HCT116 (cell line): ENCODE measurements at regions not wholly inside any gene's neighbourhood (a gene's known extent, or its start where the extent isn't known, plus 50 kb on each side); places are given as distances from the start of the nearest gene placed in this dataset.

Source experiments
- ATAC-seq: fragments of 200-7000 bp; cut with Tn5 transposase; 2 replicates; pipeline ENCODE4 v1.9.1; 2020; ENCODE audit warnings: mild to moderate bottlenecking, moderate library complexity
- BruUV-seq: library from RNA; stranded (reverse); fragments of 400-500 nt; replicated peaks from 2 replicates; lab custom pipeline; 2021; lab: Mats Ljungman, UMichigan
- CTCF ChIA-PET: fragments of 300-600 bp; sonication (Branson Sonifier 250); formaldehyde crosslinking; loops from one replicate; lab custom pipeline; 2021; ENCODE audit warnings: antibody characterized with exemption; lab: Charles Lee
- POLR2A ChIA-PET: fragments of 300-600, 350-600 bp; sonication (Branson Sonifier 250); formaldehyde crosslinking; loops from one replicate; lab custom pipeline; 2021; ENCODE audit warnings: antibody characterized with exemption; lab: Charles Lee
- RAD21 ChIA-PET, 2 experiments: fragments of 300-600 bp; sonication (Branson Sonifier 250); formaldehyde crosslinking; loops; one replicate each; lab custom pipeline; 2023; ENCODE audit warnings: low total read pairs in 2 of 2; ENCODE audit not compliant: uncharacterized antibody in 2 of 2, unreplicated experiment in 2 of 2, low non-redundant PET in 1 of 2; lab: Charles Lee
- DNase-seq: peaks from one replicate; pipeline ENCODE4 v3.0.0-alpha.2; 2010; ENCODE audit warnings: low read depth, low spot score
- H2AFZ ChIP-seq: fragments of 200-600 bp; shearing (Covaris generic), sonication (generic); 2 replicates; pipeline ENCODE4 v1.6.1; 2017; ENCODE audit warnings: low read depth, mixed run types, mixed read lengths, antibody characterized with exemption, low read length; ENCODE audit not compliant: poor library complexity, severe bottlenecking
- H3K27ac ChIP-seq: 2 replicates; pipeline ENCODE4 v1.5.1; 2012; ENCODE audit warnings: low read depth, low read length
- H3K27me3 ChIP-seq: fragments of 200-600 bp; sonication (generic); 2 replicates; pipeline ENCODE4 v1.6.1; 2016; ENCODE audit warnings: mixed run types, low read length, mixed read lengths; ENCODE audit not compliant: insufficient read depth
- H3K36me3 ChIP-seq, 2 experiments: fragments of 200-500 bp in 1 of 2; fragments of 200-600 bp in 1 of 2; sonication (Bioruptor generic) in 1 of 2; sonication (generic) in 1 of 2; 2 replicates each; pipeline versions ENCODE4 v1.5.1 to v1.6.1; 2014 to 2016; ENCODE audit warnings: low read length in 2 of 2, inconsistent platforms in 1 of 2, mixed read lengths in 1 of 2, mixed run types in 1 of 2; ENCODE audit not compliant: insufficient read depth in 2 of 2, control insufficient read depth in 1 of 2
- H3K4me1 ChIP-seq, 2 experiments: fragments of 200-600 bp in 1 of 2; sonication (generic) in 1 of 2; 2 replicates each; pipeline versions ENCODE4 v1.5.1 to v1.6.1; 2012 to 2017; ENCODE audit warnings: low read length in 2 of 2, inconsistent platforms in 1 of 2, mild to moderate bottlenecking in 1 of 2, mixed read lengths in 1 of 2, mixed run types in 1 of 2, moderate library complexity in 1 of 2; ENCODE audit not compliant: insufficient read depth in 2 of 2, control insufficient read depth in 1 of 2
- H3K4me2 ChIP-seq: fragments of 200-600 bp; sonication (generic); 2 replicates; pipeline ENCODE4 v1.6.1; 2017; ENCODE audit warnings: mixed run types, low read length, mixed read lengths
- H3K4me3 ChIP-seq, 2 experiments: fragments of 200-600 bp in 1 of 2; sonication (generic) in 1 of 2; replicated peaks in 1 of 2; 2 replicates each; pipeline ENCODE4 v1.5.1; 2011 to 2016; ENCODE audit warnings: low read length in 2 of 2, control low read depth in 1 of 2, low read depth in 1 of 2, mild to moderate bottlenecking in 1 of 2, mixed read lengths in 1 of 2, mixed run types in 1 of 2
- H3K79me2 ChIP-seq: fragments of 200-600 bp; sonication (generic); 2 replicates; pipeline ENCODE4 v1.6.1; 2017; ENCODE audit warnings: mild to moderate bottlenecking, mixed run types, low read length, moderate library complexity, mixed read lengths; ENCODE audit not compliant: insufficient read depth
- H3K9ac ChIP-seq: fragments of 200-600 bp; sonication (generic); 2 replicates; pipeline ENCODE4 v1.6.1; 2016; ENCODE audit warnings: low read length, mixed read lengths
- H3K9me2 ChIP-seq: fragments of 200-600 bp; sonication (generic), shearing (Covaris generic); 2 replicates; pipeline ENCODE4 v1.6.1; 2017; ENCODE audit warnings: mixed run types, mild to moderate bottlenecking, moderate library complexity; ENCODE audit not compliant: insufficient read depth
- H3K9me3 ChIP-seq, 2 experiments: fragments of 200-500 bp in 1 of 2; fragments of 200-600 bp in 1 of 2; sonication (Bioruptor generic) in 1 of 2; sonication (generic) in 1 of 2; 2 replicates each; pipeline ENCODE4 v1.6.1; 2014 to 2017; ENCODE audit warnings: low read length in 2 of 2, mixed read lengths in 2 of 2, inconsistent platforms in 1 of 2, low read depth in 1 of 2, mild to moderate bottlenecking in 1 of 2, mixed run types in 1 of 2, moderate library complexity in 1 of 2; ENCODE audit not compliant: control insufficient read depth in 1 of 2, insufficient read depth in 1 of 2
- H4K20me1 ChIP-seq: fragments of 200-600 bp; sonication (generic), shearing (Covaris generic); 2 replicates; pipeline ENCODE4 v1.6.1; 2017; ENCODE audit warnings: mixed run types, mild to moderate bottlenecking, moderate library complexity; ENCODE audit not compliant: insufficient read depth
- CEBPB ChIP-seq: IDR thresholded peaks from 2 replicates; pipeline ENCODE4 v1.6.1; 2012; ENCODE audit warnings: low read depth
- EGR1 ChIP-seq: IDR thresholded peaks from 2 replicates; pipeline ENCODE4 v1.6.1; 2012; ENCODE audit warnings: low read depth
- EZH2phosphoT487 ChIP-seq: fragments of 200-600 bp; IDR thresholded peaks from 2 replicates; pipeline ENCODE4 v1.6.1; 2018; ENCODE audit warnings: antibody characterized with exemption, borderline replicate concordance
- FOSL1 ChIP-seq: IDR thresholded peaks from 2 replicates; pipeline ENCODE4 v1.6.1; 2012; ENCODE audit warnings: low read depth
- JUND ChIP-seq: IDR thresholded peaks from 2 replicates; pipeline ENCODE4 v1.6.1; 2012
- POLR2A ChIP-seq: IDR thresholded peaks from 2 replicates; pipeline ENCODE4 v1.7.0; 2011; ENCODE audit warnings: borderline replicate concordance; ENCODE audit not compliant: insufficient read depth, insufficient read length; ENCODE audit errors: extremely low read depth
- RAD21 ChIP-seq: IDR thresholded peaks from 2 replicates; pipeline ENCODE4 v1.6.1; 2012; ENCODE audit warnings: low read depth, mild to moderate bottlenecking
- SIN3A ChIP-seq: IDR thresholded peaks from 2 replicates; pipeline ENCODE4 v1.6.1; 2012; ENCODE audit warnings: low read depth
- TCF7L2 ChIP-seq: IDR thresholded peaks from 2 replicates; pipeline ENCODE4 v1.7.0; 2011; ENCODE audit warnings: borderline replicate concordance, inconsistent platforms; ENCODE audit not compliant: insufficient read depth, insufficient read length; ENCODE audit errors: extremely low read depth
- YY1 ChIP-seq: IDR thresholded peaks from 2 replicates; pipeline ENCODE4 v1.6.1; 2011; ENCODE audit warnings: low read length, low read depth, moderate library complexity, mild to moderate bottlenecking; ENCODE audit not compliant: insufficient replicate concordance; ENCODE audit errors: extremely low read depth
- ZFX ChIP-seq: fragments of 450-650 bp; IDR thresholded peaks from 2 replicates; pipeline ENCODE4 v1.6.1; 2017
- intact Hi-C: fragments of 100-400 bp; cut with micrococcal nuclease; formaldehyde crosslinking; loops from 2 replicates; pipeline ENCODE4 v1.10.0; 2022
- TF ChIP-seq, protein P1 (sequence below), 3 experiments: fragments of 200-600 bp in 1 of 3; sonication (generic) in 1 of 3; IDR thresholded peaks in 2 of 3; conservative IDR thresholded peaks in 1 of 3; 2 replicates each; pipeline ENCODE4 v1.5.1; 2012 to 2017; ENCODE audit warnings: low read depth in 2 of 3, low read length in 2 of 3, antibody characterized with exemption in 1 of 3, borderline replicate concordance in 1 of 3, control low read depth in 1 of 3, mild to moderate bottlenecking in 1 of 3, mixed read lengths in 1 of 3, mixed run types in 1 of 3, moderate library complexity in 1 of 3; ENCODE audit not compliant: insufficient read depth in 1 of 3
- TF ChIP-seq, protein P2 (sequence below): IDR thresholded peaks from 2 replicates; pipeline ENCODE4 v1.6.1; 2012; ENCODE audit warnings: low read depth
- TF ChIP-seq, protein P3 (sequence below): IDR thresholded peaks from 2 replicates; pipeline ENCODE4 v1.6.1; 2012
- TF ChIP-seq, protein P4 (sequence below): IDR thresholded peaks from 2 replicates; pipeline ENCODE4 v1.6.1; 2012

DNA sequence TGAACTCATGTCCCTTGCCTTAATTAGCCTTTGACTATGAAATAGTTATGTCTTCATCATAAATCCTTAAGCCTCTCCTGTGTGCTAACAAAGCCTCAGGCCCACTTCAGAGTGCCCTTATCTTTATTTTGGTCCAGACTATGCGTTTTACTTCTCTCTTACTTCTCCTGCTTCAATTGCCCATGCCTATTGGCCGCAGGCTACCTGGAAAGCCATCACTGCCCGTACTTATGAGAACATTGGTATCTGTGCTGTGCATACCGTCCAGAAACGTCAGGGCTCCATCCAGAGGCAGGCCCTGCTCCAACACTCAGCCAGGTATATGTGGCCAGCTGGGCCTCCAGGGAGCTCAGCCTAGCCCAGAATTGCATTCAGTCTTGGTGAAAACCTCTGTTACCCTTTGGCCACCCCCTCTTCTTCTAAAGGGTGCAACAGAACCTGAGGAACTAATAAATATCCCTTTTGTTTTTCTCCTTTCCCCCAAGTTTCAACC lies 212.4 kb upstream of the MTPN start:
- Histone ChIP-seq H2AFZ (no peak overlapping the region), H3K4me2 (no peak overlapping the region), H3K4me3 (no peak overlapping the region), H3K36me3 (no peaks in the 10 kb centered on the region), H3K4me1 (no peaks in the 10 kb centered on the region), H3K9me3 (no peaks in the 10 kb centered on the region), H3K27me3 (no peaks in the 10 kb centered on the region), H3K9me2 (no peaks in the 10 kb centered on the region), H3K9ac (no peak overlapping the region), H4K20me1 (no peaks in the 10 kb centered on the region), H3K79me2 (no peaks in the 10 kb centered on the region), H3K27ac (no peak overlapping the region)
- DNase-seq (no peak), ATAC-seq (no peak)
- no TSS peak for BruUV-seq
- TF ChIP-seq EGR1: no peak
- no peak for TF ChIP-seq TCF7L2
- TF ChIP-seq RAD21: no peak
- no peak for TF ChIP-seq FOSL1
- TF ChIP-seq, protein P1, sequence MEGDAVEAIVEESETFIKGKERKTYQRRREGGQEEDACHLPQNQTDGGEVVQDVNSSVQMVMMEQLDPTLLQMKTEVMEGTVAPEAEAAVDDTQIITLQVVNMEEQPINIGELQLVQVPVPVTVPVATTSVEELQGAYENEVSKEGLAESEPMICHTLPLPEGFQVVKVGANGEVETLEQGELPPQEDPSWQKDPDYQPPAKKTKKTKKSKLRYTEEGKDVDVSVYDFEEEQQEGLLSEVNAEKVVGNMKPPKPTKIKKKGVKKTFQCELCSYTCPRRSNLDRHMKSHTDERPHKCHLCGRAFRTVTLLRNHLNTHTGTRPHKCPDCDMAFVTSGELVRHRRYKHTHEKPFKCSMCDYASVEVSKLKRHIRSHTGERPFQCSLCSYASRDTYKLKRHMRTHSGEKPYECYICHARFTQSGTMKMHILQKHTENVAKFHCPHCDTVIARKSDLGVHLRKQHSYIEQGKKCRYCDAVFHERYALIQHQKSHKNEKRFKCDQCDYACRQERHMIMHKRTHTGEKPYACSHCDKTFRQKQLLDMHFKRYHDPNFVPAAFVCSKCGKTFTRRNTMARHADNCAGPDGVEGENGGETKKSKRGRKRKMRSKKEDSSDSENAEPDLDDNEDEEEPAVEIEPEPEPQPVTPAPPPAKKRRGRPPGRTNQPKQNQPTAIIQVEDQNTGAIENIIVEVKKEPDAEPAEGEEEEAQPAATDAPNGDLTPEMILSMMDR (IDR thresholded peaks at IDR 0.05 in 2 of 3, conservative IDR thresholded peaks at IDR 0.05 in 1 of 3; ENCODE audit: borderline replicate concordance in 1 of 3, insufficient read depth in 1 of 3, low read depth in 2 of 3, low read length in 2 of 3): no peak
- TF ChIP-seq, protein P2, sequence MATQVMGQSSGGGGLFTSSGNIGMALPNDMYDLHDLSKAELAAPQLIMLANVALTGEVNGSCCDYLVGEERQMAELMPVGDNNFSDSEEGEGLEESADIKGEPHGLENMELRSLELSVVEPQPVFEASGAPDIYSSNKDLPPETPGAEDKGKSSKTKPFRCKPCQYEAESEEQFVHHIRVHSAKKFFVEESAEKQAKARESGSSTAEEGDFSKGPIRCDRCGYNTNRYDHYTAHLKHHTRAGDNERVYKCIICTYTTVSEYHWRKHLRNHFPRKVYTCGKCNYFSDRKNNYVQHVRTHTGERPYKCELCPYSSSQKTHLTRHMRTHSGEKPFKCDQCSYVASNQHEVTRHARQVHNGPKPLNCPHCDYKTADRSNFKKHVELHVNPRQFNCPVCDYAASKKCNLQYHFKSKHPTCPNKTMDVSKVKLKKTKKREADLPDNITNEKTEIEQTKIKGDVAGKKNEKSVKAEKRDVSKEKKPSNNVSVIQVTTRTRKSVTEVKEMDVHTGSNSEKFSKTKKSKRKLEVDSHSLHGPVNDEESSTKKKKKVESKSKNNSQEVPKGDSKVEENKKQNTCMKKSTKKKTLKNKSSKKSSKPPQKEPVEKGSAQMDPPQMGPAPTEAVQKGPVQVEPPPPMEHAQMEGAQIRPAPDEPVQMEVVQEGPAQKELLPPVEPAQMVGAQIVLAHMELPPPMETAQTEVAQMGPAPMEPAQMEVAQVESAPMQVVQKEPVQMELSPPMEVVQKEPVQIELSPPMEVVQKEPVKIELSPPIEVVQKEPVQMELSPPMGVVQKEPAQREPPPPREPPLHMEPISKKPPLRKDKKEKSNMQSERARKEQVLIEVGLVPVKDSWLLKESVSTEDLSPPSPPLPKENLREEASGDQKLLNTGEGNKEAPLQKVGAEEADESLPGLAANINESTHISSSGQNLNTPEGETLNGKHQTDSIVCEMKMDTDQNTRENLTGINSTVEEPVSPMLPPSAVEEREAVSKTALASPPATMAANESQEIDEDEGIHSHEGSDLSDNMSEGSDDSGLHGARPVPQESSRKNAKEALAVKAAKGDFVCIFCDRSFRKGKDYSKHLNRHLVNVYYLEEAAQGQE: no peak
- TF ChIP-seq POLR2A: no peak
- TF ChIP-seq, protein P3, sequence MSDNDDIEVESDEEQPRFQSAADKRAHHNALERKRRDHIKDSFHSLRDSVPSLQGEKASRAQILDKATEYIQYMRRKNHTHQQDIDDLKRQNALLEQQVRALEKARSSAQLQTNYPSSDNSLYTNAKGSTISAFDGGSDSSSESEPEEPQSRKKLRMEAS: no peak
- no peak for TF ChIP-seq YY1
- TF ChIP-seq CEBPB: no peak
- no peak for TF ChIP-seq EZH2phosphoT487
- TF ChIP-seq JUND: no peak
- TF ChIP-seq, protein P4, sequence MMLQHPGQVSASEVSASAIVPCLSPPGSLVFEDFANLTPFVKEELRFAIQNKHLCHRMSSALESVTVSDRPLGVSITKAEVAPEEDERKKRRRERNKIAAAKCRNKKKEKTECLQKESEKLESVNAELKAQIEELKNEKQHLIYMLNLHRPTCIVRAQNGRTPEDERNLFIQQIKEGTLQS: no peak
- no peak for TF ChIP-seq SIN3A
- TF ChIP-seq ZFX: no peak
- intact Hi-C loops: no loop called here
- POLR2A ChIA-PET: no interaction called here
- CTCF ChIA-PET: no interaction called here
- RAD21 ChIA-PET: no interaction called here
